H9 (cell line): ENCODE measurements at regions not wholly inside any gene's neighbourhood (a gene's known extent, or its start where the extent isn't known, plus 50 kb on each side); places are given as distances from the start of the nearest gene placed in this dataset.

Experiments
- DNase-seq: peaks from one replicate; pipeline ENCODE4 v3.0.0-alpha.2; 2017
- H2AFZ ChIP-seq: one replicate; pipeline ENCODE4 v1.6.1; 2013; ENCODE audit warnings: mild to moderate bottlenecking, low read length, control low read depth, moderate library complexity
- H2AK5ac ChIP-seq: 2 replicates; pipeline ENCODE4 v1.6.1; 2013; ENCODE audit warnings: low read length, control low read depth, mixed read lengths; ENCODE audit not compliant: insufficient read length
- H2BK120ac ChIP-seq: one replicate; pipeline ENCODE4 v1.6.1; 2013; ENCODE audit warnings: low read depth, mild to moderate bottlenecking, low read length, control low read depth, inconsistent platforms; ENCODE audit not compliant: poor library complexity, severe bottlenecking
- H2BK12ac ChIP-seq: 2 replicates; pipeline ENCODE4 v1.6.1; 2013; ENCODE audit warnings: low read length, control low read depth, mixed read lengths, low read depth; ENCODE audit not compliant: insufficient read length
- H2BK15ac ChIP-seq: 2 replicates; pipeline ENCODE4 v1.6.1; 2013; ENCODE audit warnings: low read depth, low read length, control low read depth
- H2BK20ac ChIP-seq: one replicate; pipeline ENCODE4 v1.6.1; 2013; ENCODE audit warnings: low read depth, mild to moderate bottlenecking, low read length, control low read depth, inconsistent platforms; ENCODE audit not compliant: poor library complexity, severe bottlenecking
- H2BK5ac ChIP-seq: 2 replicates; pipeline ENCODE4 v1.6.1; 2013; ENCODE audit warnings: low read length, control low read depth, mixed read lengths; ENCODE audit not compliant: insufficient read length
- H3K14ac ChIP-seq: 2 replicates; pipeline ENCODE4 v1.6.1; 2013; ENCODE audit warnings: low read length, control low read depth; ENCODE audit not compliant: insufficient read depth
- H3K18ac ChIP-seq: 2 replicates; pipeline ENCODE4 v1.6.1; 2013; ENCODE audit warnings: low read depth, mild to moderate bottlenecking, mixed read lengths, low read length, control low read depth; ENCODE audit not compliant: insufficient read length
- H3K23ac ChIP-seq: 2 replicates; pipeline ENCODE4 v1.6.1; 2013; ENCODE audit warnings: low read length, control low read depth, mixed read lengths, low read depth; ENCODE audit not compliant: insufficient read length
- H3K23me2 ChIP-seq: 2 replicates; pipeline ENCODE4 v1.6.1; 2013; ENCODE audit warnings: low read depth, mild to moderate bottlenecking, mixed read lengths, low read length, control low read depth; ENCODE audit not compliant: insufficient read length, poor library complexity, severe bottlenecking
- H3K27ac ChIP-seq: 2 replicates; pipeline ENCODE4 v1.5.1; 2013; ENCODE audit warnings: low read length, control low read depth, mixed read lengths, low read depth; ENCODE audit not compliant: insufficient read length
- H3K27me3 ChIP-seq: 2 replicates; pipeline ENCODE4 v1.6.1; 2013; ENCODE audit warnings: low read length, control low read depth, inconsistent platforms; ENCODE audit not compliant: insufficient read depth
- H3K4ac ChIP-seq: 2 replicates; pipeline ENCODE4 v1.6.1; 2013; ENCODE audit warnings: low read depth, mild to moderate bottlenecking, control low read depth, inconsistent platforms, low read length, moderate library complexity
- H3K4me1 ChIP-seq: 2 replicates; pipeline ENCODE4 v1.6.1; 2013; ENCODE audit warnings: low read length, control low read depth, inconsistent platforms; ENCODE audit not compliant: insufficient read depth
- H3K4me2 ChIP-seq: 2 replicates; pipeline ENCODE4 v1.6.1; 2013; ENCODE audit warnings: low read length, control low read depth, mixed read lengths; ENCODE audit not compliant: insufficient read length, insufficient read depth
- H3K56ac ChIP-seq: 2 replicates; pipeline ENCODE4 v1.6.1; 2013; ENCODE audit warnings: low read depth, mild to moderate bottlenecking, mixed read lengths, low read length, control low read depth; ENCODE audit not compliant: insufficient read length
- H3K79me1 ChIP-seq: 2 replicates; pipeline ENCODE4 v1.6.1; 2013; ENCODE audit warnings: low read depth, mild to moderate bottlenecking, moderate library complexity, low read length, control low read depth, inconsistent platforms; ENCODE audit not compliant: insufficient read depth, poor library complexity, severe bottlenecking
- H3K79me2 ChIP-seq: 2 replicates; pipeline ENCODE4 v1.6.1; 2013; ENCODE audit warnings: low read length, control low read depth, inconsistent platforms; ENCODE audit not compliant: insufficient read depth
- H3K9ac ChIP-seq: 2 replicates; pipeline ENCODE4 v1.6.1; 2013; ENCODE audit warnings: low read length, control low read depth, mixed read lengths; ENCODE audit not compliant: insufficient read length; ENCODE audit errors: extremely low read depth
- H3K9me3 ChIP-seq: one replicate; pipeline ENCODE4 v1.6.1; 2013; ENCODE audit warnings: low read depth, low read length, inconsistent platforms; ENCODE audit not compliant: control insufficient read depth
- H3T11ph ChIP-seq: one replicate; pipeline ENCODE4 v1.6.1; 2013; ENCODE audit warnings: mild to moderate bottlenecking, low read length, control low read depth, inconsistent platforms
- H4K20me1 ChIP-seq: one replicate; pipeline ENCODE4 v1.6.1; 2013; ENCODE audit not compliant: control insufficient read depth, insufficient read length, insufficient read depth
- H4K5ac ChIP-seq: 2 replicates; pipeline ENCODE4 v1.6.1; 2013; ENCODE audit warnings: low read depth, mild to moderate bottlenecking, mixed read lengths, low read length, control low read depth; ENCODE audit not compliant: insufficient read length
- H4K8ac ChIP-seq: replicated peaks from 2 replicates; pipeline ENCODE4 v1.6.1; 2013; ENCODE audit warnings: low read length, control low read depth, mixed read lengths, low read depth; ENCODE audit not compliant: insufficient read length
- H4K91ac ChIP-seq: 2 replicates; pipeline ENCODE4 v1.6.1; 2013; ENCODE audit warnings: low read depth, mild to moderate bottlenecking, moderate library complexity, mixed read lengths, low read length, control low read depth; ENCODE audit not compliant: insufficient read length
- H3K27ac Mint-ChIP-seq, 3 experiments: 2 replicates in 2 of 3; 3 replicates in 1 of 3; pipeline ENCODE4 v1.8.0; 2020 to 2021; ENCODE audit warnings: mixed read lengths in 3 of 3, mild to moderate bottlenecking in 1 of 3, moderate library complexity in 1 of 3
- H3K27me3 Mint-ChIP-seq: 2 replicates; pipeline ENCODE4 v1.8.0; 2021; ENCODE audit warnings: low read depth, mild to moderate bottlenecking, moderate library complexity, mixed read lengths
- H3K36me3 Mint-ChIP-seq, 3 experiments: 2 replicates in 2 of 3; 3 replicates in 1 of 3; pipeline ENCODE4 v1.8.0; 2020 to 2021; ENCODE audit warnings: low read depth in 3 of 3, mixed read lengths in 3 of 3; ENCODE audit not compliant: insufficient read depth in 1 of 3
- H3K4me1 Mint-ChIP-seq, 2 experiments: 2 replicates each; pipeline ENCODE4 v1.8.0; 2020; ENCODE audit warnings: mixed read lengths in 2 of 2
- H3K4me3 Mint-ChIP-seq, 2 experiments: 2 replicates in 1 of 2; 3 replicates in 1 of 2; pipeline ENCODE4 v1.8.0; 2020 to 2021; ENCODE audit warnings: mild to moderate bottlenecking in 2 of 2, mixed read lengths in 2 of 2, moderate library complexity in 1 of 2
- H3K9me3 Mint-ChIP-seq, 2 experiments: 2 replicates in 1 of 2; 3 replicates in 1 of 2; pipeline ENCODE4 v1.8.0; 2020; ENCODE audit warnings: mild to moderate bottlenecking in 2 of 2, mixed read lengths in 2 of 2, moderate library complexity in 1 of 2
- CTCF ChIP-seq: fragments of 200-600 bp; sonication (generic); conservative IDR thresholded peaks from 3 replicates; pipeline ENCODE4 v1.8.0; 2021; ENCODE audit warnings: antibody characterized with exemption, mild to moderate bottlenecking
- WGBS: extraction: QIAGEN DNeasy Blood & Tissue Kit; methylation state at CpG from one replicate; pipeline ENCODE4 v1.1.7; 2013; ENCODE audit warnings: missing lambda C conversion rate, low lambda C conversion rate, mixed read lengths; ENCODE audit not compliant: insufficient read length; ENCODE audit errors: extremely low coverage; 5-methylcytosine and 5-hydroxymethylcytosine counted together

- H3K4ac ChIP-seq, result no peak overlapping the region
- H2BK15ac ChIP-seq, result no peak overlapping the region
- H3K4me2 ChIP-seq, result no peak overlapping the region
- no peak overlapping the region for H3K27ac ChIP-seq
- H3T11ph ChIP-seq, result no peak overlapping the region
- H2BK5ac ChIP-seq, result no peak overlapping the region
- no peak overlapping the region for H3K4me3 Mint-ChIP-seq
- no peaks in the 10 kb centered on the region for H3K27me3 ChIP-seq
- H3K36me3 Mint-ChIP-seq, result no peaks in the 10 kb centered on the region
- H3K9me3 Mint-ChIP-seq, result no peaks in the 10 kb centered on the region
- H2BK12ac ChIP-seq, result no peak overlapping the region
- H3K4me1 Mint-ChIP-seq, result peaks cover 37 to 42% of the 10 kb centered on the region in 2 experiments
- no peak overlapping the region for H3K23ac ChIP-seq
- no peak overlapping the region for H3K18ac ChIP-seq
- H3K9me3 ChIP-seq, result no peaks in the 10 kb centered on the region
- no peak overlapping the region for H3K56ac ChIP-seq
- no peaks in the 10 kb centered on the region for H3K4me1 ChIP-seq
- peak overlapping the region; percentile 72 to 90 (median 86); a peak in 6 of 7 replicates for H3K27ac Mint-ChIP-seq
- no peak overlapping the region for H3K14ac ChIP-seq
- no peak overlapping the region for H4K5ac ChIP-seq
- no peaks in the 10 kb centered on the region for H3K79me2 ChIP-seq
- no peak overlapping the region for H4K8ac ChIP-seq
- H3K9ac ChIP-seq, result no peak overlapping the region
- H2BK20ac ChIP-seq, result no peak overlapping the region
- DNase-seq, result no peak
- H2BK120ac ChIP-seq, result no peak overlapping the region
- H4K91ac ChIP-seq, result no peak overlapping the region
- WGBS, result no CpG with 5 or more reads among the region's 3 CpGs
- peaks cover 16% of the 10 kb centered on the region for H3K27me3 Mint-ChIP-seq
- H2AFZ ChIP-seq, result no peak overlapping the region
- no peaks in the 10 kb centered on the region for H3K79me1 ChIP-seq
- no peak overlapping the region for H2AK5ac ChIP-seq
- no peak for TF ChIP-seq CTCF
- H3K23me2 ChIP-seq, result no peaks in the 10 kb centered on the region
- H4K20me1 ChIP-seq, result no peaks in the 10 kb centered on the region
These were observed 97.6 kb downstream of the NAV1 start for GRCh38 chr1:201636510-201636971.
